NB4 (cell line): ENCODE measurements at regions not wholly inside any gene's neighbourhood (a gene's known extent, or its start where the extent isn't known, plus 50 kb on each side); places are given as distances from the start of the nearest gene placed in this dataset.

ENCODE experiments used
- MYC ChIP-seq: IDR thresholded peaks from 2 replicates; pipeline ENCODE4 v1.6.1; 2011; ENCODE audit warnings: low read depth, low read length
- POLR2A ChIP-seq: IDR thresholded peaks from 2 replicates; pipeline ENCODE4 v1.6.1; 2011; ENCODE audit warnings: mild to moderate bottlenecking; ENCODE audit not compliant: insufficient read length; ENCODE audit errors: extremely low read depth
- TF ChIP-seq, protein P1 (sequence below): IDR thresholded peaks from one replicate; pipeline ENCODE4 v1.5.1; 2012; ENCODE audit warnings: low read depth, low read length

DNA sequence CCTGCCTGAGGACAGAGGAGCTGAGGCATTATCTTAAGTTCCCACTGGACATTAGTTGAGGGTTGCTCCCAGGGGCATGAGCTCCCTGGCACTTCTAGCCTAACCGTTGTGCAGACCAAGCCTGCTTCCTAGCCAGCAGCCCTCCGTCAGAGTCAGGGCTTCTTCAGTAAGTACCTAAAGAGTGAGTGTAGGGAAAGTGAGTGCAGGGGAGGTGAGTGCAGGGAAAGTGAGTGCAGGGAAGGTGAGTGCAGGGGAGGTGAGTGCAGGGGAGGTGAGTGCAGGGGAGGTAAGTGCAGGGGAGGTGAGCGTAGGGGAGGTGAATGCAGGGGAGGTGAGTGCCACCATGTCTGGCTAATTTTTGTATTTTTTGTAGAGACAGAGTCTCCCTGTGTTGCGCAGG, 190.5 kb downstream of the ESRRB start:
- TF ChIP-seq, protein P1, sequence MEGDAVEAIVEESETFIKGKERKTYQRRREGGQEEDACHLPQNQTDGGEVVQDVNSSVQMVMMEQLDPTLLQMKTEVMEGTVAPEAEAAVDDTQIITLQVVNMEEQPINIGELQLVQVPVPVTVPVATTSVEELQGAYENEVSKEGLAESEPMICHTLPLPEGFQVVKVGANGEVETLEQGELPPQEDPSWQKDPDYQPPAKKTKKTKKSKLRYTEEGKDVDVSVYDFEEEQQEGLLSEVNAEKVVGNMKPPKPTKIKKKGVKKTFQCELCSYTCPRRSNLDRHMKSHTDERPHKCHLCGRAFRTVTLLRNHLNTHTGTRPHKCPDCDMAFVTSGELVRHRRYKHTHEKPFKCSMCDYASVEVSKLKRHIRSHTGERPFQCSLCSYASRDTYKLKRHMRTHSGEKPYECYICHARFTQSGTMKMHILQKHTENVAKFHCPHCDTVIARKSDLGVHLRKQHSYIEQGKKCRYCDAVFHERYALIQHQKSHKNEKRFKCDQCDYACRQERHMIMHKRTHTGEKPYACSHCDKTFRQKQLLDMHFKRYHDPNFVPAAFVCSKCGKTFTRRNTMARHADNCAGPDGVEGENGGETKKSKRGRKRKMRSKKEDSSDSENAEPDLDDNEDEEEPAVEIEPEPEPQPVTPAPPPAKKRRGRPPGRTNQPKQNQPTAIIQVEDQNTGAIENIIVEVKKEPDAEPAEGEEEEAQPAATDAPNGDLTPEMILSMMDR, result no peak
- TF ChIP-seq MYC, result no peak
- no peak for TF ChIP-seq POLR2A
